SK-N-DZ (cell line): ENCODE measurements at regions not wholly inside any gene's neighbourhood (a gene's known extent, or its start where the extent isn't known, plus 50 kb on each side); places are given as distances from the start of the nearest gene placed in this dataset.
A peak's percentile ranks its signal among the peaks of the same experiment; 100 is the strongest.

Experiments used
- DNase-seq: peaks from one replicate; pipeline ENCODE4 v3.0.0-alpha.2; 2015; ENCODE audit warnings: low spot score

DNA sequence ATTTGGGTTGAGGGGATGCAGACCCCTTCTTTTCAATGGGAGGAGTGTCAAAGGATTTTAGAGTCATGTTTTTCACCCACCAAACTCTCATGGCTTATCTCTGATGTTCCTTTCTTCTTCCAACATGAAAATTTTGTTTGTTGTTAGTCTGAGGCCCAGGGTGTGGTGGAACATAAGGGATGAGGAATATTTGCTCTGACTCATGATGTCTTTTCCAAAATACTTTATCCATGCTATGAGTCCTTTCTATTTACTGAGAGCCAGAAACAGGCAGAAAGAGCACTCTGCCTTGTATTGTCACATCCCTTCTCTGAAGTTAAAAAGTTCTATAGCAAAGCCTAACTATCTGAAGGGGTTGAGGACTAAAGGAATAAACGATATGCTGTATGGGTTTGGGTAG lies 61.6 kb upstream of the GYPA start:
- DNase-seq: no peak

DNA sequence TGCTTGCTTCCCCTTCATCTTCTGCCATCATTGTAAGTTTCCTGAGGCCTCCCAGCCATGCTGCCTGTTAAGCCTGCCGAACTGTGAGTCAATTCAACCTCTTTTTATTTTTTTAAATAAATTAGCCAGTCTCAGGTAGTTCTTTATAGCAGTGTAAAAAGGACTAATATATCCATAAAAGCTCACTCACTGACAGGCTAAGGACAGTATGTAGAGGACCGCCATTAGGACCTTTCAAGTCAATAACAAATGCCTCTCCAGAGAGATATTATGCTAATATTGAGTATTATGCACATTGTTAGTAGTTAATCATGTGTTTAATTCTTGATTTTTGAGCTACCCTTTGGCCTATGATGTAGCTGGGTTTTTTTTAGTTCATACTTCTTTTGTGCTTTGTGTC lies 62.6 kb upstream of the GYPA start:
- DNase-seq: no peak

DNA sequence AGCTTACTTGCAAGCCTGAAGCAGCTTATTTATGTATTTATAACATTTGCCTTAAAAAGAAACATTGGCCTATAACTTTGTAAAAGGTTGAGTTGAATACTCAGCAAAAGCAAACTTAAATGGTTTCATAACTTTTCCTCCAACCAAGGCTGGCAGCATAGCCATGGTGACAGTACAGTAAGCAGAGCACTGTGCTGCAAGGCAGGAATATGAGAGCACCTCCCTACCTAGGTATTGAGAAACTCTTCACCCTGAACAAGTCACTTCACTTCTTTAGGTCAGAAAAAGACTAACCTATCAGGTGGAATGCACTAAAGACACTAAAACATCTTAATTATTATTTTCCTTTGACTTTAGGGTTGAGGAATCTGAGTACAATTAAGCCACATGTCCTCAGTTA lies 63.9 kb upstream of the GYPA start:
- no peak for DNase-seq

DNA sequence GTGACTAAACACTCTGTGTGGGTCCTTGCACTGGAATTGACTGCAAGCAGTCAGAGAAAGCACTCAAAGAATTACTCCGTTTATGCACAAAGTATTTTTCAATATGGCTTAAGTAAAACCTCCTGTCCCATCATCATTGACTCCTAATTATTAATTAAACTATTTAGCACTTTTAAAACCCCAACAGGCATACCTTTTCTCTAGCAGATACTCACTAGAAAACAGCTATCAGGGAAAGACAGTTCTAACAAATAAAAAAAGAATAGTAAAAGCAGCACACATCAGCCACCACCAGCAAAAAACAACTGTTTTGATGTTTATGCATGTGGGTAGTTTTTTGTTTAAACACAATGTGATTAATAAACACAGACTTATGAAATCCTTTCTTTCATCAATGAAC lies 66.2 kb upstream of the GYPA start:
- DNase-seq: no peak

GRCh38 chr4:144208074-144208473 lies 67.6 kb upstream of the GYPA start:
- DNase-seq: no peak

DNA sequence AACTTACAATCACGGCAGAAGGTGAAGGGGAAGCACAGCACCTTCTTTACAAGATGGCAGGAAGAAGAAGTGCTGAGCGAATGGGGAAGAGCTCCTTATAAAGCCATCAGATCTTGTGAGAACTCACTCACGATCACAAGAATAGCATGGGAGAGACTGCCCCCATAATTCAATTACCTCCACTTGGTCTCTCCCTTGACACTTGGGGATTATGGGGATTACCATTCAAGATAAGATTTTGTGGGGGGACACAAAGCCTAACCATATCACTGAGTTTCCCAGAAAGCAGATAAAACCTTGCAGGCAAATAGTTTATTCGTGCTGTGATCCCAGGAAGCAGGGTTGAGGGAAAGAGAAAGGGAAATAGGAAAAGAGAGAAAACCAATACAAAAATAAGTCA lies 69.0 kb upstream of the GYPA start:
- no peak for DNase-seq

- DNase-seq: no peak
Observed at GRCh38 chr4:144213371-144213770, 72.9 kb upstream of the GYPA start.

DNA sequence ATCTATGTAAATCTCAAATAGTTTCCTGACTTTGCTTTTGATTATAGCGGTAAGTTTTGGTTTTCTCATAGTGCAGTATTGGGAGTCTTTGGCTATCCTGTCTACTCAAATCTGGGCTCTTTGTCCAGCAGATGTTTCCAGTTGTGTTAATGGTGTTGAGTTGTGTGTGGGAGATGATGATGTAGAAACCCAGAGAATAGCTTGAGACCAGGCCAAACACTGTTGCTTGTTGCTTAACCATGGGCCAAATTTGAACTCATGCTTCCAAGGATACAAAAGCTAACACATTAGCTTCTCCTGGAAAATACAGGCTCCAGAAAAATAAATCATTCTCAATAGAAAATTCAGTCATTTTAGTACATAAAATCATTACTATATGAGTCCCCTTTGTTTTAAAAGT lies 82.6 kb upstream of the GYPA start:
- DNase-seq: no peak

GRCh38 chr4:144223661-144224060 lies 83.1 kb upstream of the GYPA start:
- no peak for DNase-seq

GRCh38 chr4:144259285-144259684 lies 118.8 kb upstream of the GYPA start:
- DNase-seq: no peak

- DNase-seq: no peak
Observed at GRCh38 chr4:144267084-144267483, 126.6 kb upstream of the GYPA start.

DNA sequence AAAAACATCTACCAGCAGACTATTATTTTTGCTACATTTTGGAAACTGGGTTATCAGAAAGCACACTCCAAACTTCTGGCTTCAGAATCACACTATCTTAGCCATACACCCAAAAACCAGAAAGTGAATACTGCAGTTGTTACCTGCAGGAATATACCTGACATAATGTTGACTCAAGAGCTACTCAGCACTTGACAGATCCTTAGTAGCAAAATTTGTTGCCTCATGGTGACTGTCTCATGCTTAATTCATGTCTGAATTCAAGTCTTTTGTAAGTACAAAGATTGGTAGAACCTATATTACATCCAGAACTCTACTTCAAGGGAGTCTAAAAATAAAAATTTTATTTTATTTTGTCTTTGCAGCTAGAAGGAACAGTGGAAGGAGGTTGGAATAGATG lies 140.2 kb upstream of the GYPA start:
- no peak for DNase-seq

- no peak for DNase-seq
Observed at GRCh38 chr4:144283526-144283925, 143.0 kb upstream of the GYPA start.

- no peak for DNase-seq
Observed at GRCh38 chr4:144284026-144284425, 143.5 kb upstream of the GYPA start.

GRCh38 chr4:144288011-144288903 lies 147.7 kb upstream of the GYPA start:
- DNase-seq: no peak

- DNase-seq: no peak
Observed at GRCh38 chr4:144289667-144290428, 149.3 kb upstream of the GYPA start.

- DNase-seq: no peak
Observed at GRCh38 chr4:144291164-144291563, 150.6 kb upstream of the GYPA start.

DNA sequence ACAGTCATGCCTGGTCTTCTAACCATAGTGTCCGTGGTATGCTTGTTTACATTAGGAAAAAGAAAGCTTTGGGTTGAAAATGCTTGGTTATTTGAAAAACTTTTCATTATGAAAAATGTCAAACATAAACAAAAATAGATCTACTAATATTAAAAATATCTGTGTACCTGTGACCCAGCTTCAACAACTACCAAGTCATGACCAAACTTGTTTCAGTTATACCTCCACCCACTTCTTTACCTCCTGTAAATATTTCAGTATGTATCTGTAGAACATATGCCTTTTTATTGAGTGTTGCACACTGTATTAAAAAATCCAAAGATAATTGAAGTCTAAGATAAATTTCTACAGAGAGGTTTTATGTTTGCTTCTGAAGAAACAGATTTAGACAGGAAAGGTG lies 153.7 kb upstream of the GYPA start:
- DNase-seq: no peak

GRCh38 chr4:144295286-144295995 lies 154.9 kb upstream of the GYPA start:
- DNase-seq: peak; percentile 7

- DNase-seq: no peak
Observed at GRCh38 chr4:144296941-144297340, 156.4 kb upstream of the GYPA start.

DNA sequence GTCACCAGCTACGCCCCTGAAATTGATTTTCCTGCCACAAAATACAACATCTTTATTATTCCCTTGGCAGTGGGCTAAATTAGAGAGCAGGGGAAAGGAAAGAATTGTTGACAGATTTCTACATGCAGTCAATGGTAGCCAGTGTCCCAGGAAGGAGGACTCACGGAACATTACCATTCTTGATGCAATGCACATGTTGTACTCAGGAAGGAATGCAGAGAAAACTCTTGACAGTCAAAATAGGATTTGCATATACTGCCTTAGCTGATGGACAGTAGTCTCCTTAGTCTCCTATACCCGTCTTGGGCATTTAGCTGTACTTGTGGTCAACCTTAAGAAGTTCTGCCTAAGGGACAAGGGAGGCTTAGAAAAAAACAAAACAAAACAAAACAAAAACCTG lies 158.0 kb upstream of the GYPA start:
- no peak for DNase-seq

- no peak for DNase-seq
Observed at GRCh38 chr4:144300616-144301015, 160.1 kb upstream of the GYPA start.
